ENCODE measurements at regions not wholly inside any gene's neighbourhood (a gene's known extent, or its start where the extent isn't known, plus 50 kb on each side); places are given as distances from the start of the nearest gene placed in this dataset.

GRCh38 chr14:84987042-84987441, 542.9 kb upstream of the FLRT2 start:
- Histone ChIP-seq H3K36me3 (ENCODE audit: control insufficient read depth, insufficient read depth, low read length) (no peaks in the 10 kb centered on the region), H3K27me3 (ENCODE audit: control insufficient read depth, insufficient read depth, low read length) (no peaks in the 10 kb centered on the region), H3K4me3 (ENCODE audit: low read depth, low read length) (no peak overlapping the region)
- DNase-seq (ENCODE audit: low read depth) = no peak
- TF ChIP-seq CTCF (IDR thresholded peaks at IDR 0.05; ENCODE audit: insufficient read depth, low read length, poor library complexity, severe bottlenecking) = no peak

- no peak overlapping the region for H3K4me3 ChIP-seq (ENCODE audit: low read depth, low read length)
- no peak for TF ChIP-seq CTCF (IDR thresholded peaks at IDR 0.05; ENCODE audit: insufficient read depth, low read length, poor library complexity, severe bottlenecking)
- H3K36me3 ChIP-seq (ENCODE audit: control insufficient read depth, insufficient read depth, low read length) = no peaks in the 10 kb centered on the region
- no peak for DNase-seq (ENCODE audit: low read depth)
- no peaks in the 10 kb centered on the region for H3K27me3 ChIP-seq (ENCODE audit: control insufficient read depth, insufficient read depth, low read length)
Observed at GRCh38 chr14:84988357-84988756, 541.6 kb upstream of the FLRT2 start.

GRCh38 chr14:84991021-84991420, 538.9 kb upstream of the FLRT2 start:
- no peaks in the 10 kb centered on the region for H3K27me3 ChIP-seq (ENCODE audit: control insufficient read depth, insufficient read depth, low read length)
- DNase-seq (ENCODE audit: low read depth) = no peak
- no peaks in the 10 kb centered on the region for H3K36me3 ChIP-seq (ENCODE audit: control insufficient read depth, insufficient read depth, low read length)
- TF ChIP-seq CTCF (IDR thresholded peaks at IDR 0.05; ENCODE audit: insufficient read depth, low read length, poor library complexity, severe bottlenecking) = no peak
- no peak overlapping the region for H3K4me3 ChIP-seq (ENCODE audit: low read depth, low read length)

GRCh38 chr14:84998216-84998615, 531.7 kb upstream of the FLRT2 start:
- Histone ChIP-seq H3K27me3 (ENCODE audit: control insufficient read depth, insufficient read depth, low read length) (no peaks in the 10 kb centered on the region), H3K36me3 (ENCODE audit: control insufficient read depth, insufficient read depth, low read length) (no peaks in the 10 kb centered on the region), H3K4me3 (ENCODE audit: low read depth, low read length) (no peak overlapping the region)
- DNase-seq (ENCODE audit: low read depth) = no peak
- TF ChIP-seq CTCF (IDR thresholded peaks at IDR 0.05; ENCODE audit: insufficient read depth, low read length, poor library complexity, severe bottlenecking) = no peak

GRCh38 chr14:85002846-85003245, 527.1 kb upstream of the FLRT2 start:
- Histone ChIP-seq H3K36me3 (ENCODE audit: control insufficient read depth, insufficient read depth, low read length) (no peaks in the 10 kb centered on the region), H3K4me3 (ENCODE audit: low read depth, low read length) (no peak overlapping the region), H3K27me3 (ENCODE audit: control insufficient read depth, insufficient read depth, low read length) (no peaks in the 10 kb centered on the region)
- no peak for TF ChIP-seq CTCF (IDR thresholded peaks at IDR 0.05; ENCODE audit: insufficient read depth, low read length, poor library complexity, severe bottlenecking)
- DNase-seq (ENCODE audit: low read depth) = no peak

GRCh38 chr14:85003805-85004204, 526.1 kb upstream of the FLRT2 start:
- DNase-seq (ENCODE audit: low read depth) = no peak
- no peaks in the 10 kb centered on the region for H3K36me3 ChIP-seq (ENCODE audit: control insufficient read depth, insufficient read depth, low read length)
- H3K27me3 ChIP-seq (ENCODE audit: control insufficient read depth, insufficient read depth, low read length) = no peaks in the 10 kb centered on the region
- TF ChIP-seq CTCF (IDR thresholded peaks at IDR 0.05; ENCODE audit: insufficient read depth, low read length, poor library complexity, severe bottlenecking) = no peak
- H3K4me3 ChIP-seq (ENCODE audit: low read depth, low read length) = no peak overlapping the region

Measured in kidney epithelial cell (primary cell).